ENCODE measurements at regions not wholly inside any gene's neighbourhood (a gene's known extent, or its start where the extent isn't known, plus 50 kb on each side); places are given as distances from the start of the nearest gene placed in this dataset.
A peak's percentile ranks its signal among the peaks of the same experiment; 100 is the strongest.
"Not testable (repeated sequence)": the region's sequence is repeated elsewhere in the genome, so short reads cannot be mapped to it uniquely, and the experiment has no call there.

DNA sequence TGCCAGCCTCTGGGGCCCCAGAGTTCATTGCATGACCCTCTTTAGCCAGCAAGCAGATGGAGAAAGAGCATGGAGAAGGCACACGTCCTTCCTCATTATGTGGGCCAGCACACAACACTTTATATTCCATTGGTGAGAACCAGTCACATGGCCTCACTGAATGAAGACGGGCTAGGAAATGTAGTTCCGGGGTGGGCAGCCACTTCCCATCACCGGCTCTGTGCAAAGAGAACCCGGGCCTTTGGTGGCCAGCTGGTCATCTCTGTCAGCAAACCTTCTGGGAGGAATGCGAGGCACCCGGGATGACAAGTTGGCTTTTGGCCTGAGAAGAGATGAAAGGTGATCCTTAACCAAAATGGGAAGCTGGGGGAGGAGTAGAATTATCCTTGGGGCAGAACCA, 90.2 kb upstream of the VGLL4 start:
- peaks cover 2% of the 10 kb centered on the region for H3K4me1 ChIP-seq
- H3K27ac ChIP-seq: no peak overlapping the region
- intact Hi-C loops (cut with DNase I): no loop called here

DNA sequence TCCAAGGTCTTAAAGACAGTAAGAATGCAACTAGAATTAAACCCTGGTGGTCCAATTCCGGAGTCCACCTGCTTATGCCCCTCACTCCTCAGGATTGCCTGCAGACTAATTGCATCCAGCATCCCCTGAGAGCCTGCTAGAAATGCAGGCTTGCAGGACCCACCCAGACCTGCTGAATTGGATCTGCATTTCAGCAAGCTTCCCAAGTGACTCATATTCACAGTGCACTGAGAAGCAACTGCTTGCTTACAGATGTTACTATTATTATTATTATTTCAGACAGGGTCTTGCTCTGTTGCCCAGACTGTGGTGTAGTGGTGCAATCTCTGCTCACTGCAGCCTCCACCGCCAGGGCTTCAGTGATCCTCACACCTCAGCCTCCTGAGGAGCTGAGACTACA, 83.5 kb upstream of the VGLL4 start:
- TF ChIP-seq, protein P1, sequence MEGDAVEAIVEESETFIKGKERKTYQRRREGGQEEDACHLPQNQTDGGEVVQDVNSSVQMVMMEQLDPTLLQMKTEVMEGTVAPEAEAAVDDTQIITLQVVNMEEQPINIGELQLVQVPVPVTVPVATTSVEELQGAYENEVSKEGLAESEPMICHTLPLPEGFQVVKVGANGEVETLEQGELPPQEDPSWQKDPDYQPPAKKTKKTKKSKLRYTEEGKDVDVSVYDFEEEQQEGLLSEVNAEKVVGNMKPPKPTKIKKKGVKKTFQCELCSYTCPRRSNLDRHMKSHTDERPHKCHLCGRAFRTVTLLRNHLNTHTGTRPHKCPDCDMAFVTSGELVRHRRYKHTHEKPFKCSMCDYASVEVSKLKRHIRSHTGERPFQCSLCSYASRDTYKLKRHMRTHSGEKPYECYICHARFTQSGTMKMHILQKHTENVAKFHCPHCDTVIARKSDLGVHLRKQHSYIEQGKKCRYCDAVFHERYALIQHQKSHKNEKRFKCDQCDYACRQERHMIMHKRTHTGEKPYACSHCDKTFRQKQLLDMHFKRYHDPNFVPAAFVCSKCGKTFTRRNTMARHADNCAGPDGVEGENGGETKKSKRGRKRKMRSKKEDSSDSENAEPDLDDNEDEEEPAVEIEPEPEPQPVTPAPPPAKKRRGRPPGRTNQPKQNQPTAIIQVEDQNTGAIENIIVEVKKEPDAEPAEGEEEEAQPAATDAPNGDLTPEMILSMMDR (IDR thresholded peaks at IDR 0.05): no peak
- DNase-seq: no peak
- no peaks in the 10 kb centered on the region for H3K36me3 ChIP-seq (ENCODE audit: insufficient read depth in 1 of 2, low read depth in 1 of 2)
- ATAC-seq: no peak
- 81 to 93% (median 88%) methylated on average over 2 of the region's 2 CpGs for WGBS, 3 donors
- peaks cover 0 to 14% (median 0%) of the 10 kb centered on the region in 3 donors for H3K27me3 ChIP-seq (ENCODE audit: insufficient read depth in 3 of 3, low read length in 2 of 3)
- H3K27ac ChIP-seq: no peak overlapping the region
- no peaks in the 10 kb centered on the region for H3K9me3 ChIP-seq
- no peaks in the 10 kb centered on the region for H3K4me1 ChIP-seq
- intact Hi-C loops (cut with DNase I): no loop called here
- H3K4me3 ChIP-seq: no peak overlapping the region

More for the DNA sequence above, 90.2 kb upstream of the VGLL4 start:
- Histone ChIP-seq H3K27me3 (ENCODE audit: insufficient read depth in 3 of 3, low read length in 2 of 3) (no peaks in the 10 kb centered on the region), H3K36me3 (ENCODE audit: insufficient read depth in 1 of 2, low read depth in 1 of 2) (no peaks in the 10 kb centered on the region), H3K9me3 (no peaks in the 10 kb centered on the region), H3K4me3 (peak overlapping the region; percentile 29)
- TF ChIP-seq, protein P1 (IDR thresholded peaks at IDR 0.05): no peak
- ATAC-seq: peak; percentile 24 to 86 (median 56)
- DNase-seq: peak in 1 of 2 donors; percentile 16
- 31 to 46% (median 40%) methylated on average over 7 of the region's 7 CpGs for WGBS, 3 donors

DNA sequence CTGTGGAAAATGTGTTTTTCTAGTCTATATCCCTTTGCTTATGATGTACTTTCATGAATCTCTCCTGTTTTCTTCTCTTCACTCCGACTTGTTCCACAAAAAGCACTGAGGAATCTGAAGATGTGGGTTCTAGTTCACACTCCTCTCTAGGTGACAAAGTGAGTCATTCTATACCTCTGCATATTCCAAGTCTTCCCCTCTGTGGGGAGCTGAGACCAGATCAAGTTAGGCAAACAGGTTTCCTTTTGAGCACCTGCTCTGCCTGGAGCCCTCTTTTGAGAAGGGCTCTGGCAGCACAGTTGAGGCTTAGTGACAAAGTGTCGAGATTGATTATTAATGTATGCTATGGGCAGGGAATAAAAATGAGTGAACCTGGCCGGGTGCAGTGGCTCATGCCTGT, 82.4 kb upstream of the VGLL4 start:
- ATAC-seq (no peak), DNase-seq (no peak)
- WGBS, 3 donors: 72 to 82% (median 77%) methylated on average over 3 of the region's 3 CpGs
- Histone ChIP-seq H3K4me3 (no peak overlapping the region), H3K36me3 (ENCODE audit: insufficient read depth in 1 of 2, low read depth in 1 of 2) (no peaks in the 10 kb centered on the region), H3K4me1 (no peaks in the 10 kb centered on the region), H3K27me3 (ENCODE audit: insufficient read depth in 3 of 3, low read length in 2 of 3) (peaks cover 0 to 14% (median 0%) of the 10 kb centered on the region in 3 donors), H3K9me3 (no peaks in the 10 kb centered on the region), H3K27ac (no peak overlapping the region)
- intact Hi-C loops (cut with DNase I): no loop called here
- TF ChIP-seq, protein P1 (IDR thresholded peaks at IDR 0.05): no peak

DNA sequence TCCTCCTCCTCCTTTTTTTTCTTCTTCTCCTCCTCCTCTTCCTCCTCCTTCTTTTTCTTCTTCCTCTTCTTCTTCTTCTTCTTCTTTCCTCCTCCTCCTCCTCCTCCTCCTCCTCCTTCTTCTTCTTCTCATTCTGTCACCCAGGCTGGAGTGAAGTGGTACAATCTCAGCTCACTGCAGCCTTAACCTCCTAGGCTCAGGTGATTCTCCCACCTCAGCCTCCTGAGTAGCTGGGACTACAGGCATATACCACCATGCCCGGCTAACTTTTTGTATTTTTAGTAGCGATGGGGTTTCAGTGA, 81.6 kb upstream of the VGLL4 start:
- H3K4me3 ChIP-seq; H3K36me3 ChIP-seq (ENCODE audit: insufficient read depth in 1 of 2, low read depth in 1 of 2); DNase-seq; intact Hi-C loops (cut with DNase I); H3K9me3 ChIP-seq; H3K27ac ChIP-seq; H3K4me1 ChIP-seq; ATAC-seq: not testable (repeated sequence)
- WGBS, 3 donors: 85 to 95% (median 88%) methylated on average over 2 of the region's 2 CpGs
- H3K27me3 ChIP-seq (ENCODE audit: insufficient read depth in 3 of 3, low read length in 2 of 3): peaks cover 0 to 14% (median 0%) of the 10 kb centered on the region in 3 donors

DNA sequence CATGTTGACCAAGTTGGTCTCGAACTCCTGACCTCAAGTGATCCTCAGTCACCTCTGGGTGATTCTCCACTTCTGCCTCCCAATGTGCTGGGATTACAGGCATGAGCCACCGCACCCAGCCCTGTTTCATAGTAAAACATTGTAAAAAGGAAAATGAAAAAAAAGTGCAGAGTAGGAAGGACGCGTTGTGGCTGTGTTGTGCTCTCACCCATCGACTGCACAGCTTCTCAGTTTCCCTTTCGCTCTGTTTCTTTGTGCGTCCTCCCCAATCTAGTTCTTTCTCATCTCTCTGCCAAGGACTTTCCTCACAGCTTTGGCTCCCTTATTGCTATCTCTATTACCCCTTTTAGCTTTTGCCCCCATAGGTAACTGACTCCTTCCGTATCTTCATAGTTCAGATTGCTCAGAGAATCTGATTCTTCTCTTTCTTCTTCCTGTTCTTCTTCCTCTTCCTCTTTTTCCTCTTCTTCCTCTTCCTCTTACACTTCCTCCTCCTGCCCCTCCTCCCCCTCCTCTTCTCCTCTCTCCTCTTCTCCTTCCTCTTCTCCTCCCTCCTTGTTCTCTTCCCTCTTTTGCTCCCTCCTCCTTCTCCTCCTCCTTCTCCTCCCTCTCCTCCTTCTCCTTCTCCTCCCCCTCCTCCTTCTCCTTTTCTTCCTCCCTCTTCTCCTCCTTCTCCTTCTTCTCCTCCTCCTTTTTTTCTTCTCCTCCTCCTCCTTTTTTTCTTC, 81.1 kb upstream of the VGLL4 start:
- DNase-seq (no peak), ATAC-seq (no peak)
- Histone ChIP-seq H3K4me1 (no peaks in the 10 kb centered on the region), H3K27ac (no peak overlapping the region), H3K27me3 (ENCODE audit: insufficient read depth in 3 of 3, low read length in 2 of 3) (peaks cover 0 to 14% (median 0%) of the 10 kb centered on the region in 3 donors), H3K4me3 (no peak overlapping the region), H3K9me3 (no peaks in the 10 kb centered on the region), H3K36me3 (ENCODE audit: insufficient read depth in 1 of 2, low read depth in 1 of 2) (no peaks in the 10 kb centered on the region)
- TF ChIP-seq, protein P1 (IDR thresholded peaks at IDR 0.05): no peak
- intact Hi-C loops (cut with DNase I): no loop called here
- WGBS, 3 donors: 79 to 84% (median 80%) methylated on average over 8 of the region's 8 CpGs

Data from psoas muscle (tissue), 7 donors.